ENCODE measurements at regions not wholly inside any gene's neighbourhood (a gene's known extent, or its start where the extent isn't known, plus 50 kb on each side); places are given as distances from the start of the nearest gene placed in this dataset.

DNA sequence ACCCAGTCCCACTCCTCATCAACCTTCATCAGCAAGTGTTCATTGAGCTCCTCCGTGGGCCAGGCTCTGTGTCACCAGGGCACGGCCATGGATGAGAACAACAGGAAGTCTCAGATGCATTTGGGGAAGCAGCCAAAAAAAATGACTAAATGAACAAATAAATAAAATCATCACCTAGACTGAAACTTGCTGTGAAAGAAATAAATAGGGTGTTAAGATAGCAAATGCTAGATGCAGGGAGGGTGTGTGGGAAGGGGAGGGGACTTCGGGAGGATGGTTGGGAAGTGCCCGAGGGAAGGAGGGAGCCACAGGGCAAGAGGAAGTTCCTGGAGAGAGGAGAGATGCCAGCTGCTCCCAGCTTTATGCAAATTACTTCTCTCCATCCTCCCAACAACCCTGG is 696.7 kb downstream of the PTPRU start:
- no peaks in the 10 kb centered on the region for H3K9me3 ChIP-seq (ENCODE audit: low read length)
- ChIA-PET CTCF (ENCODE audit: low intra/inter-chr PET ratio, low total read pairs) (no interaction called here), POLR2A (no interaction called here)
- peaks cover 0 to 25% of the 10 kb centered on the region in 2 experiments; a peak in 3 of 5 replicates for H3K27me3 ChIP-seq (ENCODE audit: control insufficient read depth in 1 of 2, insufficient read depth in 2 of 2, low read length in 2 of 2)
- no peak overlapping the region for H3K4me2 ChIP-seq (ENCODE audit: low read depth, low read length)
- no peak overlapping the region for H2AFZ ChIP-seq (ENCODE audit: low read length)
- no peaks in the 10 kb centered on the region for H3K36me3 ChIP-seq (replicated peaks in 1 of 2; ENCODE audit: control insufficient read depth in 1 of 2, insufficient read depth in 2 of 2, low read length in 2 of 2)
- TF ChIP-seq JUN (CRISPR knock-in tag; IDR thresholded peaks at IDR 0.05) (no peak), ESRRA (CRISPR knock-in tag; IDR thresholded peaks at IDR 0.05; ENCODE audit: low read depth) (no peak), ZNF816 (CRISPR knock-in tag; IDR thresholded peaks at IDR 0.05; ENCODE audit: borderline replicate concordance) (no peak), ZKSCAN1 (IDR thresholded peaks at IDR 0.05; ENCODE audit: low read length) (no peak)
- TF ChIP-seq, protein P1, sequence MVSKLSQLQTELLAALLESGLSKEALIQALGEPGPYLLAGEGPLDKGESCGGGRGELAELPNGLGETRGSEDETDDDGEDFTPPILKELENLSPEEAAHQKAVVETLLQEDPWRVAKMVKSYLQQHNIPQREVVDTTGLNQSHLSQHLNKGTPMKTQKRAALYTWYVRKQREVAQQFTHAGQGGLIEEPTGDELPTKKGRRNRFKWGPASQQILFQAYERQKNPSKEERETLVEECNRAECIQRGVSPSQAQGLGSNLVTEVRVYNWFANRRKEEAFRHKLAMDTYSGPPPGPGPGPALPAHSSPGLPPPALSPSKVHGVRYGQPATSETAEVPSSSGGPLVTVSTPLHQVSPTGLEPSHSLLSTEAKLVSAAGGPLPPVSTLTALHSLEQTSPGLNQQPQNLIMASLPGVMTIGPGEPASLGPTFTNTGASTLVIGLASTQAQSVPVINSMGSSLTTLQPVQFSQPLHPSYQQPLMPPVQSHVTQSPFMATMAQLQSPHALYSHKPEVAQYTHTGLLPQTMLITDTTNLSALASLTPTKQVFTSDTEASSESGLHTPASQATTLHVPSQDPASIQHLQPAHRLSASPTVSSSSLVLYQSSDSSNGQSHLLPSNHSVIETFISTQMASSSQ (IDR thresholded peaks at IDR 0.05; ENCODE audit: low read depth): no peak
- TF ChIP-seq, protein P1 (CRISPR knock-in tag; IDR thresholded peaks at IDR 0.05; ENCODE audit: borderline replicate concordance): no peak
- no peaks in the 10 kb centered on the region for H3K79me2 ChIP-seq (ENCODE audit: insufficient read depth, low read length)
- H4K20me1 ChIP-seq (ENCODE audit: insufficient read depth, low read length): no peaks in the 10 kb centered on the region
- DNase-seq (ENCODE audit: low spot score) (no peak), FAIRE-seq (no peak), ATAC-seq (no peak)
- no TSS peak for BruUV-seq (replicated peaks)
- intact Hi-C loops (cut with micrococcal nuclease; ENCODE audit: unreplicated experiment) (no loop called here), in situ Hi-C loops (cut with HindIII; ENCODE audit: extremely low pct_ligation_motif_present, low pct_unique_long_range_greater_than_20kb) (no loop called here)
- H3K27ac ChIP-seq (ENCODE audit: extremely low read length, insufficient read depth, low read length): no peak overlapping the region
- no peak overlapping the region for H3K9ac ChIP-seq (ENCODE audit: insufficient read depth, low read depth, low read length)
- H3K4me1 ChIP-seq (ENCODE audit: insufficient read depth, low read length): no peaks in the 10 kb centered on the region
- no peak overlapping the region for H3K4me3 ChIP-seq (replicated peaks in 1 of 3; ENCODE audit: insufficient read depth in 1 of 3, low read depth in 2 of 3, low read length in 3 of 3)
- WGBS (ENCODE audit: low lambda C conversion rate): under 1% methylated on average over 4 of the region's 4 CpGs
